H1 (cell line): ENCODE measurements at regions not wholly inside any gene's neighbourhood (a gene's known extent, or its start where the extent isn't known, plus 50 kb on each side); places are given as distances from the start of the nearest gene placed in this dataset.

ENCODE experiments used
- CTCF ChIA-PET: fragments of 300-600 bp; sonication (Branson Sonifier 250); formaldehyde crosslinking; loops from one replicate; lab custom pipeline; 2021; ENCODE audit not compliant: partially characterized antibody; lab: Charles Lee
- POLR2A ChIA-PET: fragments of 300-600 bp; sonication (Branson Sonifier 250); formaldehyde crosslinking; loops from one replicate; lab custom pipeline; 2021; ENCODE audit warnings: inconsistent platforms; ENCODE audit not compliant: partially characterized antibody; lab: Charles Lee
- DNase-seq, 2 experiments: peaks; one replicate each; pipeline versions ENCODE4 v3.0.0 to v3.0.0-alpha.2; 2010 to 2022; ENCODE audit warnings: low spot score in 2 of 2, low read depth in 1 of 2, mixed read lengths in 1 of 2
- FAIRE-seq: peaks from 2 replicates; lab custom pipeline; 2011; peaks lifted over from hg19 to GRCh38; lab: Jason Lieb, UNC
- H2AFZ ChIP-seq: 2 replicates; pipeline ENCODE4 v1.8.1; 2012; ENCODE audit warnings: low read length, inconsistent platforms
- H2AK5ac ChIP-seq: 2 replicates; pipeline ENCODE4 v1.6.1; 2013; ENCODE audit warnings: low read depth, low read length
- H2BK120ac ChIP-seq: replicated peaks from 2 replicates; pipeline ENCODE3; 2013; ENCODE audit warnings: low read depth, low read length, inconsistent platforms
- H2BK12ac ChIP-seq: 2 replicates; pipeline ENCODE4 v1.6.1; 2013; ENCODE audit warnings: low read depth, low read length
- H2BK15ac ChIP-seq: 2 replicates; pipeline ENCODE4 v1.6.1; 2013; ENCODE audit warnings: low read length
- H2BK20ac ChIP-seq: 2 replicates; pipeline ENCODE4 v1.6.1; 2013; ENCODE audit warnings: low read length
- H2BK5ac ChIP-seq: 2 replicates; pipeline ENCODE4 v1.6.1; 2013; ENCODE audit warnings: low read depth, low read length
- H3K14ac ChIP-seq: 2 replicates; pipeline ENCODE4 v1.6.1; 2013; ENCODE audit warnings: inconsistent platforms; ENCODE audit not compliant: insufficient read length
- H3K18ac ChIP-seq: 2 replicates; pipeline ENCODE4 v1.6.1; 2013; ENCODE audit warnings: low read length; ENCODE audit errors: extremely low read depth
- H3K23ac ChIP-seq: 2 replicates; pipeline ENCODE4 v1.6.1; 2013; ENCODE audit warnings: inconsistent platforms; ENCODE audit not compliant: insufficient read length
- H3K23me2 ChIP-seq: 2 replicates; pipeline ENCODE4 v1.6.1; 2013; ENCODE audit warnings: low read depth, low read length
- H3K27ac ChIP-seq: 2 replicates; pipeline ENCODE4 v1.6.1; 2011; ENCODE audit warnings: low read depth, low read length, inconsistent platforms
- H3K27me3 ChIP-seq, 4 experiments: replicated peaks in 1 of 4; 1 replicate in 1 of 4; 2 replicates in 3 of 4; pipeline versions ENCODE4 v1.6.1 to v1.8.1; 2011 to 2013; ENCODE audit warnings: low read length in 3 of 4, mild to moderate bottlenecking in 3 of 4, inconsistent platforms in 2 of 4, mixed read lengths in 2 of 4, moderate library complexity in 1 of 4; ENCODE audit not compliant: control insufficient read depth in 3 of 4, insufficient read depth in 3 of 4; ENCODE audit errors: extremely low read depth in 1 of 4
- H3K36me3 ChIP-seq, 4 experiments: 2 replicates each; pipeline versions ENCODE4 v1.6.1 to v1.8.1; 2011 to 2013; ENCODE audit warnings: mild to moderate bottlenecking in 4 of 4, low read length in 3 of 4, moderate library complexity in 2 of 4, control low read depth in 1 of 4, inconsistent platforms in 1 of 4; ENCODE audit not compliant: insufficient read depth in 4 of 4, control insufficient read depth in 2 of 4
- H3K4ac ChIP-seq: replicated peaks from 2 replicates; pipeline ENCODE3; 2013; ENCODE audit warnings: low read length, low read depth, mixed read lengths, inconsistent platforms; ENCODE audit not compliant: insufficient read length
- H3K4me1 ChIP-seq, 4 experiments: replicated peaks in 1 of 4; 1 replicate in 1 of 4; 2 replicates in 3 of 4; pipeline versions ENCODE4 v1.6.1 to v1.8.1; 2011 to 2013; ENCODE audit warnings: low read length in 3 of 4, inconsistent platforms in 2 of 4, mixed read lengths in 1 of 4; ENCODE audit not compliant: insufficient read depth in 4 of 4, control insufficient read depth in 3 of 4
- H3K4me2 ChIP-seq, 2 experiments: 2 replicates each; pipeline versions ENCODE4 v1.6.1 to v1.8.1; 2011 to 2013; ENCODE audit warnings: low read depth in 2 of 2, low read length in 2 of 2, control low read depth in 1 of 2, inconsistent platforms in 1 of 2, mild to moderate bottlenecking in 1 of 2; ENCODE audit not compliant: insufficient read depth in 1 of 2
- H3K4me3 ChIP-seq, 4 experiments: fragments of 200-600, 300-600 bp in 1 of 4; sonication (generic), shearing (Covaris generic), sonication (Bioruptor Twin) in 1 of 4; 2 replicates each; pipeline versions ENCODE4 v1.5.1 to v1.8.1; 2011 to 2016; ENCODE audit warnings: low read length in 4 of 4, low read depth in 3 of 4, control low read depth in 2 of 4, inconsistent platforms in 2 of 4, mild to moderate bottlenecking in 2 of 4, mixed read lengths in 1 of 4, moderate library complexity in 1 of 4; ENCODE audit not compliant: insufficient read depth in 2 of 4; ENCODE audit errors: extremely low read depth in 1 of 4
- H3K56ac ChIP-seq: replicated peaks from 2 replicates; pipeline ENCODE3; 2013; ENCODE audit warnings: low read depth, mild to moderate bottlenecking, mixed read lengths, low read length, inconsistent platforms; ENCODE audit not compliant: insufficient read length
- H3K79me1 ChIP-seq: 2 replicates; pipeline ENCODE4 v1.6.1; 2013; ENCODE audit warnings: low read depth, low read length, control low read depth
- H3K79me2 ChIP-seq, 2 experiments: 2 replicates each; pipeline versions ENCODE4 v1.6.1 to v1.8.1; 2012 to 2013; ENCODE audit warnings: low read length in 2 of 2, mild to moderate bottlenecking in 2 of 2, inconsistent platforms in 1 of 2; ENCODE audit not compliant: insufficient read depth in 2 of 2, control insufficient read depth in 1 of 2
- H3K9ac ChIP-seq, 4 experiments: replicated peaks in 1 of 4; 1 replicate in 1 of 4; 2 replicates in 3 of 4; pipeline versions ENCODE4 v1.6.1 to v1.8.1; 2011 to 2013; ENCODE audit warnings: low read depth in 3 of 4, low read length in 3 of 4, control low read depth in 2 of 4, mild to moderate bottlenecking in 2 of 4, moderate library complexity in 2 of 4, inconsistent platforms in 1 of 4; ENCODE audit errors: extremely low read depth in 1 of 4
- H3K9me3 ChIP-seq, 2 experiments: 2 replicates each; pipeline versions ENCODE4 v1.6.1 to v1.8.1; 2012 to 2013; ENCODE audit warnings: mild to moderate bottlenecking in 2 of 2, moderate library complexity in 2 of 2, control low read depth in 1 of 2, inconsistent platforms in 1 of 2, low read depth in 1 of 2, low read length in 1 of 2, mixed read lengths in 1 of 2; ENCODE audit not compliant: insufficient read depth in 2 of 2
- H4K20me1 ChIP-seq, 2 experiments: replicated peaks in 1 of 2; 2 replicates each; pipeline versions ENCODE3 to v1.8.1; 2011 to 2013; ENCODE audit warnings: inconsistent platforms in 2 of 2, low read length in 2 of 2, mild to moderate bottlenecking in 1 of 2; ENCODE audit not compliant: insufficient read depth in 2 of 2, control insufficient read depth in 1 of 2
- H4K5ac ChIP-seq: 2 replicates; pipeline ENCODE4 v1.6.1; 2013; ENCODE audit warnings: low read length, low read depth, mixed read lengths, inconsistent platforms; ENCODE audit not compliant: insufficient read length
- H4K8ac ChIP-seq: 2 replicates; pipeline ENCODE4 v1.8.0; 2013; ENCODE audit warnings: mild to moderate bottlenecking, moderate library complexity, low read length, inconsistent platforms; ENCODE audit not compliant: insufficient read depth; ENCODE audit errors: extremely low read depth
- H4K91ac ChIP-seq: replicated peaks from 2 replicates; pipeline ENCODE3; 2013; ENCODE audit warnings: low read length, mixed read lengths, inconsistent platforms; ENCODE audit not compliant: insufficient read length
- EZH2 ChIP-seq: fragments of 200-600 bp; sonication (generic); IDR thresholded peaks from 2 replicates; pipeline ENCODE4 v1.7.1; 2012; ENCODE audit warnings: low read depth, mild to moderate bottlenecking, moderate library complexity, low read length, inconsistent platforms; ENCODE audit not compliant: severe bottlenecking
- GTF2F1 ChIP-seq: IDR thresholded peaks from 2 replicates; pipeline ENCODE4 v1.6.1; 2012; ENCODE audit warnings: low read depth, low read length, improper control_type of control experiment, borderline replicate concordance
- PHF8 ChIP-seq: fragments of 200-600 bp; sonication (generic); conservative IDR thresholded peaks from 2 replicates; pipeline ENCODE4 v1.7.1; 2012; ENCODE audit warnings: low read depth, mild to moderate bottlenecking, inconsistent platforms, low read length, moderate library complexity
- SAP30 ChIP-seq: fragments of 300-600 bp; sonication (generic); IDR thresholded peaks from 2 replicates; pipeline ENCODE4 v1.7.1; 2012; ENCODE audit warnings: low read length, moderate library complexity, mild to moderate bottlenecking, inconsistent platforms; ENCODE audit not compliant: insufficient read depth, insufficient replicate concordance
- SIN3A ChIP-seq, 2 experiments: IDR thresholded peaks in 1 of 2; conservative IDR thresholded peaks in 1 of 2; 2 replicates each; pipeline ENCODE4 v1.6.1; 2011 to 2012; ENCODE audit warnings: low read length in 2 of 2, improper control_type of control experiment in 1 of 2, low read depth in 1 of 2, mild to moderate bottlenecking in 1 of 2
- SP1 ChIP-seq: IDR thresholded peaks from 2 replicates; pipeline ENCODE4 v1.6.1; 2011; ENCODE audit warnings: low read depth, low read length
- SP4 ChIP-seq: IDR thresholded peaks from 2 replicates; pipeline ENCODE4 v1.6.1; 2012; ENCODE audit warnings: low read length, inconsistent platforms
- SUZ12 ChIP-seq: fragments of 200-600 bp; sonication (generic); IDR thresholded peaks from 2 replicates; pipeline ENCODE4 v1.6.1; 2012; ENCODE audit warnings: mild to moderate bottlenecking, inconsistent platforms, low read length, moderate library complexity, mixed read lengths
- TAF1 ChIP-seq: IDR thresholded peaks from 2 replicates; pipeline ENCODE4 v1.6.1; 2011; ENCODE audit warnings: mild to moderate bottlenecking, low read depth, low read length
- YY1 ChIP-seq: IDR thresholded peaks from 2 replicates; pipeline ENCODE4 v1.6.1; 2011; ENCODE audit warnings: low read depth, mild to moderate bottlenecking, low read length
- WGBS, 2 experiments: shearing (Covaris generic) in 1 of 2; methylation state at CpG; one replicate each; pipeline versions ENCODE4 v1.1.6 to v1.1.7; 2013 to 2015; ENCODE audit warnings: low lambda C conversion rate in 2 of 2, mixed read lengths in 2 of 2, inconsistent platforms in 1 of 2, low coverage in 1 of 2, missing lambda C conversion rate in 1 of 2; ENCODE audit not compliant: insufficient replicate concordance in 2 of 2, insufficient coverage in 1 of 2, insufficient read length in 1 of 2; ENCODE audit errors: extremely low coverage in 1 of 2, missing lambda C conversion rate in 1 of 2; 5-methylcytosine and 5-hydroxymethylcytosine counted together

DNA sequence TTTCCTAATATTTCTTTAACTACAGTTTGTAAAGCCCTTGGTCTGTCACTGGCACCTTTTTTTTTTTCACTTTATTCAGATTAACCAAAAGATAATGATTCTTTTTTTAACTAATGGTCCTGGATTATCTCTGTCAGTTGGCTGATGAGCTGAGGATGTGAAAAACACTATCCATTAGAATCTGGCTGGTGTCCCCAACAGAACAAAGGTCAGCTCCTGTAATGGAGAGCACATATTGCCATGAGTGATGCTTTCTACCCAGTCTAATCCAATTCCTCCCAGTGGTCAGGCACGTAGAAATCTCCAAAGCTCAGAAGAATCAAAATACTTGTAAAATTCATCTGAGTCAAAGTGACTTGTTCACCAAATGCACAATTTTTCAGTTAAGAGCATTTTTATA, 491.7 kb upstream of the PIK3R1 start:
- ChIA-PET CTCF (no interaction called here), POLR2A (no interaction called here)
- no peak overlapping the region for H3K4me2 ChIP-seq
- H3K56ac ChIP-seq = no peak overlapping the region
- no peak for DNase-seq
- H2BK12ac ChIP-seq = no peak overlapping the region
- no peak overlapping the region for H2AFZ ChIP-seq
- H3K23ac ChIP-seq = no peak overlapping the region
- no peak overlapping the region for H3K4me3 ChIP-seq
- no peak overlapping the region for H3K14ac ChIP-seq
- no peak overlapping the region for H3K27ac ChIP-seq
- FAIRE-seq = no peak
- H3K18ac ChIP-seq = no peak overlapping the region
- no peak overlapping the region for H3K4ac ChIP-seq
- no peak for TF ChIP-seq GTF2F1
- TF ChIP-seq EZH2 = no peak
- no peak for TF ChIP-seq SIN3A (conservative IDR thresholded peaks at IDR 0.05 in 1 of 2, IDR thresholded peaks at IDR 0.05 in 1 of 2; ENCODE audit: low read depth in 1 of 2, low read length in 2 of 2)
- TF ChIP-seq TAF1 = no peak
- TF ChIP-seq SUZ12 = no peak
- no peak for TF ChIP-seq SP4
- TF ChIP-seq SP1 = no peak
- TF ChIP-seq PHF8 = no peak
- no peak for TF ChIP-seq SAP30
- TF ChIP-seq YY1 = no peak
- no peaks in the 10 kb centered on the region for H3K27me3 ChIP-seq
- no peak overlapping the region for H3K9ac ChIP-seq
- H3K23me2 ChIP-seq = no peaks in the 10 kb centered on the region
- no peaks in the 10 kb centered on the region for H3K4me1 ChIP-seq
- no peak overlapping the region for H4K91ac ChIP-seq
- WGBS, 2 experiments = 94% methylated on average over 1 of the region's 1 CpG; no CpG with 5 or more reads in 1 of the 2 experiments
- no peak overlapping the region for H2BK120ac ChIP-seq
- H3K9me3 ChIP-seq = no peaks in the 10 kb centered on the region
- H2BK5ac ChIP-seq = no peak overlapping the region
- no peak overlapping the region for H4K5ac ChIP-seq
- no peaks in the 10 kb centered on the region for H3K79me2 ChIP-seq
- H3K36me3 ChIP-seq = no peaks in the 10 kb centered on the region
- H4K8ac ChIP-seq = no peak overlapping the region
- H2BK15ac ChIP-seq = no peak overlapping the region
- no peak overlapping the region for H2AK5ac ChIP-seq
- no peaks in the 10 kb centered on the region for H3K79me1 ChIP-seq
- H4K20me1 ChIP-seq = no peaks in the 10 kb centered on the region
- no peak overlapping the region for H2BK20ac ChIP-seq
